SK-N-SH (cell line): ENCODE measurements at regions not wholly inside any gene's neighbourhood (a gene's known extent, or its start where the extent isn't known, plus 50 kb on each side); places are given as distances from the start of the nearest gene placed in this dataset.

Experiments used
- CTCF ChIA-PET: fragments of 300-600, 350-600 bp; formaldehyde crosslinking; extraction: SDS; loops from one replicate; lab custom pipeline; 2021; lab: Yijun Ruan, JAX
- POLR2A ChIA-PET: fragments of 350-600 bp; sonication (Branson Sonifier 250); formaldehyde crosslinking; extraction: SDS; loops from one replicate; lab custom pipeline; 2020; ENCODE audit warnings: antibody characterized with exemption, inconsistent platforms; lab: Yijun Ruan, JAX
- DNase-seq: peaks from one replicate; pipeline ENCODE4 v3.0.0; 2012
- H2AFZ ChIP-seq: fragments of 200-600 bp; sonication (generic); 2 replicates; pipeline ENCODE4 v1.8.1; 2016; ENCODE audit warnings: antibody characterized with exemption, mild to moderate bottlenecking, low read depth
- H3F3A ChIP-seq: fragments of 200-600 bp; sonication (generic); replicated peaks from 2 replicates; pipeline ENCODE3; 2016; ENCODE audit warnings: antibody characterized with exemption, mild to moderate bottlenecking; ENCODE audit not compliant: insufficient read depth
- H3K27ac ChIP-seq, 2 experiments: fragments of 200-500 bp in 1 of 2; fragments of 200-600 bp in 1 of 2; sonication (Bioruptor generic) in 1 of 2; sonication (generic), shearing (Covaris generic) in 1 of 2; 2 replicates each; pipeline versions ENCODE4 v1.5.1 to v1.6.1; 2014 to 2016; ENCODE audit warnings: low read depth in 2 of 2, inconsistent platforms in 1 of 2, low read length in 1 of 2, mild to moderate bottlenecking in 1 of 2, mixed read lengths in 1 of 2
- H3K27me3 ChIP-seq: fragments of 200-600 bp; sonication (generic), shearing (Covaris generic); 2 replicates; pipeline ENCODE4 v1.6.1; 2016; ENCODE audit warnings: mixed run types; ENCODE audit not compliant: insufficient read depth
- H3K36me3 ChIP-seq, 2 experiments: fragments of 200-500 bp in 1 of 2; fragments of 200-600 bp in 1 of 2; sonication (Bioruptor generic) in 1 of 2; sonication (generic) in 1 of 2; replicated peaks in 1 of 2; 2 replicates each; pipeline versions ENCODE3 to v1.5.1; 2014 to 2016; ENCODE audit warnings: low read length in 1 of 2, mild to moderate bottlenecking in 1 of 2; ENCODE audit not compliant: insufficient read depth in 2 of 2, control insufficient read depth in 1 of 2
- H3K4me1 ChIP-seq, 2 experiments: fragments of 200-500 bp in 1 of 2; fragments of 200-600 bp in 1 of 2; sonication (Bioruptor generic) in 1 of 2; sonication (generic), shearing (Covaris generic) in 1 of 2; 2 replicates each; pipeline versions ENCODE4 v1.5.1 to v1.6.1; 2014 to 2016; ENCODE audit warnings: low read depth in 1 of 2, low read length in 1 of 2, mixed run types in 1 of 2; ENCODE audit not compliant: insufficient read depth in 2 of 2, control insufficient read depth in 1 of 2
- H3K4me2 ChIP-seq: fragments of 200-600 bp; sonication (generic), shearing (Covaris generic); 2 replicates; pipeline ENCODE4 v1.6.1; 2017; ENCODE audit warnings: mixed run types
- H3K4me3 ChIP-seq, 2 experiments: fragments of 200-500 bp in 1 of 2; fragments of 200-600 bp in 1 of 2; sonication (Bioruptor generic) in 1 of 2; sonication (generic), shearing (Covaris generic) in 1 of 2; 2 replicates each; pipeline versions ENCODE4 v1.5.1 to v1.8.1; 2014 to 2016; ENCODE audit warnings: low read depth in 2 of 2, inconsistent platforms in 1 of 2, low read length in 1 of 2, mild to moderate bottlenecking in 1 of 2, mixed read lengths in 1 of 2, moderate library complexity in 1 of 2
- H3K79me2 ChIP-seq: fragments of 200-600 bp; sonication (generic); 2 replicates; pipeline ENCODE4 v1.8.1; 2017; ENCODE audit warnings: mild to moderate bottlenecking; ENCODE audit not compliant: insufficient read depth
- H3K9ac ChIP-seq: fragments of 200-600 bp; sonication (generic); 2 replicates; pipeline ENCODE4 v1.6.1; 2017; ENCODE audit warnings: mixed run types
- H3K9me2 ChIP-seq: fragments of 200-600 bp; sonication (generic); 2 replicates; pipeline ENCODE4 v1.6.1; 2017; ENCODE audit warnings: mixed run types
- H3K9me3 ChIP-seq: fragments of 200-600 bp; sonication (generic); 2 replicates; pipeline ENCODE4 v1.6.1; 2017; ENCODE audit warnings: mixed run types, mild to moderate bottlenecking, moderate library complexity
- H4K20me1 ChIP-seq: fragments of 200-600 bp; sonication (generic); 2 replicates; pipeline ENCODE4 v1.6.1; 2017; ENCODE audit warnings: mild to moderate bottlenecking, mixed run types; ENCODE audit not compliant: insufficient read depth
- EP300 ChIP-seq, 2 experiments: IDR thresholded peaks; 2 replicates each; pipeline versions ENCODE4 v1.4.0 to v1.6.1; 2012; ENCODE audit warnings: borderline replicate concordance in 1 of 2, low read depth in 1 of 2, low read length in 1 of 2
- FOSL2 ChIP-seq: IDR thresholded peaks from 2 replicates; pipeline ENCODE4 v1.4.0; 2012; ENCODE audit warnings: low read depth, mild to moderate bottlenecking, moderate library complexity, borderline replicate concordance
- FOXM1 ChIP-seq: IDR thresholded peaks from 2 replicates; pipeline ENCODE4 v1.4.0; 2012; ENCODE audit warnings: low read depth, mild to moderate bottlenecking
- IRF3 ChIP-seq: fragments of 150-350 bp; IDR thresholded peaks from 2 replicates; pipeline ENCODE4 v1.6.1; 2016; ENCODE audit warnings: mild to moderate bottlenecking, low read depth, low read length
- MAX ChIP-seq: IDR thresholded peaks from 2 replicates; pipeline ENCODE4 v1.4.0; 2012; ENCODE audit warnings: low read depth
- MEF2A ChIP-seq: IDR thresholded peaks from 2 replicates; pipeline ENCODE4 v1.4.0; 2012; ENCODE audit warnings: low read depth, borderline replicate concordance
- MXI1 ChIP-seq: IDR thresholded peaks from 2 replicates; pipeline ENCODE4 v1.6.1; 2012; ENCODE audit warnings: mild to moderate bottlenecking, low read depth, low read length, improper control_type of control experiment
- NFIC ChIP-seq: IDR thresholded peaks from 2 replicates; pipeline ENCODE4 v1.4.0; 2012; ENCODE audit warnings: borderline replicate concordance
- RAD21 ChIP-seq: IDR thresholded peaks from 2 replicates; pipeline ENCODE4 v1.6.1; 2012; ENCODE audit warnings: mild to moderate bottlenecking, low read length
- REST ChIP-seq: IDR thresholded peaks from 2 replicates; pipeline ENCODE4 v1.6.1; 2012; ENCODE audit warnings: mild to moderate bottlenecking, low read depth, low read length, moderate library complexity
- RXRA ChIP-seq: IDR thresholded peaks from 2 replicates; pipeline ENCODE4 v1.4.0; 2012; ENCODE audit warnings: low read depth, mild to moderate bottlenecking, borderline replicate concordance
- SIN3A ChIP-seq: IDR thresholded peaks from 2 replicates; pipeline ENCODE4 v1.6.1; 2012; ENCODE audit warnings: low read depth, mild to moderate bottlenecking, low read length, moderate library complexity, borderline replicate concordance
- TAF1 ChIP-seq: IDR thresholded peaks from 2 replicates; pipeline ENCODE4 v1.6.1; 2012; ENCODE audit warnings: low read depth, mild to moderate bottlenecking, low read length, moderate library complexity, borderline replicate concordance
- TCF12 ChIP-seq: IDR thresholded peaks from 2 replicates; pipeline ENCODE4 v1.4.0; 2012
- USF1 ChIP-seq: IDR thresholded peaks from 2 replicates; pipeline ENCODE4 v1.4.0; 2012; ENCODE audit warnings: low read depth, borderline replicate concordance
- USF2 ChIP-seq: fragments of 150-350 bp; IDR thresholded peaks from 2 replicates; pipeline ENCODE4 v1.6.1; 2017; ENCODE audit warnings: antibody characterized with exemption, low read length, low read depth, borderline replicate concordance
- WGBS: methylation state at CpG from one replicate; pipeline ENCODE4 v1.1.6; 2017; ENCODE audit warnings: low lambda C conversion rate; 5-methylcytosine and 5-hydroxymethylcytosine counted together

- ChIA-PET CTCF (interaction anchor here (3.2 kb wide), 1 partner anchor 10 kb away, joined by 16 read pairs; no protein-coding TSS in a partner anchor), POLR2A (no interaction called here)
- Histone ChIP-seq H3K27me3 (no peaks in the 10 kb centered on the region; the same call in 1 of the 2 replicates), H3K9me3 (no peaks in the 10 kb centered on the region), H2AFZ (no peak overlapping the region), H3K4me3 (no peak overlapping the region), H3K9ac (no peak overlapping the region), H3K79me2 (no peaks in the 10 kb centered on the region), H3K9me2 (no peaks in the 10 kb centered on the region), H3K4me1 (no peaks in the 10 kb centered on the region), H4K20me1 (no peaks in the 10 kb centered on the region), H3K27ac (no peak overlapping the region), H3K4me2 (no peak overlapping the region), H3K36me3 (no peaks in the 10 kb centered on the region), H3F3A (no peaks in the 10 kb centered on the region)
- TF ChIP-seq RAD21 (no peak), SIN3A (no peak), FOSL2 (no peak), MXI1 (no peak), USF2 (no peak), MAX (no peak), TAF1 (no peak), RXRA (no peak), NFIC (no peak), FOXM1 (no peak), USF1 (no peak), MEF2A (no peak), IRF3 (no peak)
- WGBS: 3% methylated on average over 2 of the region's 2 CpGs
- no peak for DNase-seq
These were observed 431.5 kb upstream of the RASGEF1B start for GRCh38 chr4:81903212-81903611.

GRCh38 chr4:81898862-81899504 is 427.3 kb upstream of the RASGEF1B start:
- Histone ChIP-seq H3F3A (no peaks in the 10 kb centered on the region), H3K27ac (no peak overlapping the region), H3K9me3 (no peaks in the 10 kb centered on the region), H3K9me2 (no peaks in the 10 kb centered on the region), H3K36me3 (no peaks in the 10 kb centered on the region), H3K9ac (no peak overlapping the region), H2AFZ (no peak overlapping the region), H3K79me2 (no peaks in the 10 kb centered on the region), H3K4me1 (no peaks in the 10 kb centered on the region), H4K20me1 (no peaks in the 10 kb centered on the region), H3K27me3 (no peaks in the 10 kb centered on the region; the same call in 1 of the 2 replicates), H3K4me3 (no peak overlapping the region), H3K4me2 (no peak overlapping the region)
- 0% methylated on average over 4 of the region's 4 CpGs for whole genome bisulfite sequencing
- no peak for DNase-seq
- ChIA-PET POLR2A (no interaction called here), CTCF (interaction anchor here (1.0 kb wide), 1 partner anchor 14 kb away, joined by 4 read pairs; no protein-coding TSS in a partner anchor)
- TF ChIP-seq EP300 (IDR thresholded peaks at IDR 0.05; ENCODE audit: borderline replicate concordance in 1 of 2, low read depth in 1 of 2, low read length in 1 of 2) (no peak), FOSL2 (no peak), TCF12 (no peak), REST (no peak)
